ENCODE measurements at regions not wholly inside any gene's neighbourhood (a gene's known extent, or its start where the extent isn't known, plus 50 kb on each side); places are given as distances from the start of the nearest gene placed in this dataset.

- DNase-seq, result no peak
Observed at GRCh38 chr6:129920103-129920798, 59.1 kb upstream of the TMEM244 start.

- DNase-seq, result no peak
Observed at GRCh38 chr6:129911732-129912131, 50.6 kb upstream of the TMEM244 start.

Measured in hypothalamus (tissue), 51 donors.